Sigmoid colon (tissue), 4 donors: ENCODE measurements at regions not wholly inside any gene's neighbourhood (a gene's known extent, or its start where the extent isn't known, plus 50 kb on each side); places are given as distances from the start of the nearest gene placed in this dataset.

Experiments used
- EP300 ChIP-seq, 4 donors: sonication (generic); formaldehyde crosslinking; IDR thresholded peaks; one replicate each; pipeline ENCODE4 v1.6.1; 2017; ENCODE audit warnings: antibody characterized with exemption in 4 of 4
- POLR2A ChIP-seq, 2 donors: fragments of 450-650 bp; IDR thresholded peaks; one replicate each; pipeline ENCODE4 v1.6.1; 2016; ENCODE audit warnings: antibody characterized with exemption in 2 of 2, mild to moderate bottlenecking in 2 of 2, moderate library complexity in 2 of 2
- POLR2AphosphoS5 ChIP-seq, 4 donors: sonication (generic); formaldehyde crosslinking; IDR thresholded peaks; one replicate each; pipeline ENCODE4 v1.6.1; 2017; ENCODE audit warnings: antibody characterized with exemption in 4 of 4
- TF ChIP-seq, protein P1 (sequence below), 4 experiments: fragments of 450-650 bp in 3 of 4; fragments of 200-600 bp in 1 of 4; IDR thresholded peaks; one replicate each; pipeline ENCODE4 v1.5.1; 2016 to 2019; ENCODE audit warnings: antibody characterized with exemption in 4 of 4, mild to moderate bottlenecking in 3 of 4, moderate library complexity in 2 of 4

DNA sequence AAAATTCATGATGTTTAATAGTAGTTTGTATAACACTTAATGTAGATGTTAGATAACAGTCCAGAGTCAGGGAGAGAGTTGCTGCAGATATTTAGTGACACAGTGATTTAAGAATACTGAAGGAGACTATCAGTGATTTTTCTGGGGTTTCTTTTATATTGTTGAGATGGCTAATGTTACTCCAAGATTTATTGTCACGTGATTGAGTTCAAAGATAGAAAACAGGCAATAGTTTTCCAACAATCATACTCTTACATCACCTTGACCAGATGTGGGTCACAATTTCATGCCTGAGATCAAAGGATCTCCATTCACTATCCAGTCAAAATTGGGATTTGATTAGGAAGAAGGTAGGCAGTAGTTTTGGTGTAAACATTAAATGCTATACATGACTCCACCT, 580.0 kb upstream of the ARRDC3 start:
- no peak for TF ChIP-seq POLR2A (IDR thresholded peaks at IDR 0.05)
- TF ChIP-seq, protein P1, sequence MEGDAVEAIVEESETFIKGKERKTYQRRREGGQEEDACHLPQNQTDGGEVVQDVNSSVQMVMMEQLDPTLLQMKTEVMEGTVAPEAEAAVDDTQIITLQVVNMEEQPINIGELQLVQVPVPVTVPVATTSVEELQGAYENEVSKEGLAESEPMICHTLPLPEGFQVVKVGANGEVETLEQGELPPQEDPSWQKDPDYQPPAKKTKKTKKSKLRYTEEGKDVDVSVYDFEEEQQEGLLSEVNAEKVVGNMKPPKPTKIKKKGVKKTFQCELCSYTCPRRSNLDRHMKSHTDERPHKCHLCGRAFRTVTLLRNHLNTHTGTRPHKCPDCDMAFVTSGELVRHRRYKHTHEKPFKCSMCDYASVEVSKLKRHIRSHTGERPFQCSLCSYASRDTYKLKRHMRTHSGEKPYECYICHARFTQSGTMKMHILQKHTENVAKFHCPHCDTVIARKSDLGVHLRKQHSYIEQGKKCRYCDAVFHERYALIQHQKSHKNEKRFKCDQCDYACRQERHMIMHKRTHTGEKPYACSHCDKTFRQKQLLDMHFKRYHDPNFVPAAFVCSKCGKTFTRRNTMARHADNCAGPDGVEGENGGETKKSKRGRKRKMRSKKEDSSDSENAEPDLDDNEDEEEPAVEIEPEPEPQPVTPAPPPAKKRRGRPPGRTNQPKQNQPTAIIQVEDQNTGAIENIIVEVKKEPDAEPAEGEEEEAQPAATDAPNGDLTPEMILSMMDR (IDR thresholded peaks at IDR 0.05), result no peak
- TF ChIP-seq POLR2AphosphoS5 (IDR thresholded peaks at IDR 0.05), result no peak
- no peak for TF ChIP-seq EP300 (IDR thresholded peaks at IDR 0.05)
